ENCODE measurements at regions not wholly inside any gene's neighbourhood (a gene's known extent, or its start where the extent isn't known, plus 50 kb on each side); places are given as distances from the start of the nearest gene placed in this dataset.

DNA sequence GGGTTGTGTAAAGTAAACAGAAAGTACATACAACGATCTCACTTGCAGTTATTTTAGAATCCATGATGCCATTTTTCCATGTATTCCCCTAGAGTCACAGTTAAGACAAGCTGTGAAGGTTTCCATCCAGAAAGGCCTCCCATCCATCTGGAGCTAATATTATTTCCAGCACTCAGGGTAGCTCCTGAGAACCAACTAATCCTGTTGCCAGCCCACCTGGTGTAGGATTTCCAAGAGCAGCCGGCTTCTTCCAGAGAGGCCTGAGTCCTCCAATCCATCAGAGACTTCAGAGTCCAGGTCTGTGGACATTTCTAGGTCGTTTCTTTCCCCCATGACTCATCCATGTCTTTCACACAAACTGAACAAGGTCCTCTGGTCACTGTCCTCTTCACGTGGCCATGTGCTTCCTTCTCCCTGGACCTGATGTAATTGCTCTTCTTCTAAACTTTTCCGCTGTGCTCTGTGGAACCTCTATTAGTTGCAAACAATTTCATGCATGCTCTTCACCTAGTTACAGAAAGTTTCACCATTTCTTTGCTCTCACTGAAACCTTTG lies 270.3 kb upstream of the TMTC4 start:
- TF ChIP-seq, protein P1, sequence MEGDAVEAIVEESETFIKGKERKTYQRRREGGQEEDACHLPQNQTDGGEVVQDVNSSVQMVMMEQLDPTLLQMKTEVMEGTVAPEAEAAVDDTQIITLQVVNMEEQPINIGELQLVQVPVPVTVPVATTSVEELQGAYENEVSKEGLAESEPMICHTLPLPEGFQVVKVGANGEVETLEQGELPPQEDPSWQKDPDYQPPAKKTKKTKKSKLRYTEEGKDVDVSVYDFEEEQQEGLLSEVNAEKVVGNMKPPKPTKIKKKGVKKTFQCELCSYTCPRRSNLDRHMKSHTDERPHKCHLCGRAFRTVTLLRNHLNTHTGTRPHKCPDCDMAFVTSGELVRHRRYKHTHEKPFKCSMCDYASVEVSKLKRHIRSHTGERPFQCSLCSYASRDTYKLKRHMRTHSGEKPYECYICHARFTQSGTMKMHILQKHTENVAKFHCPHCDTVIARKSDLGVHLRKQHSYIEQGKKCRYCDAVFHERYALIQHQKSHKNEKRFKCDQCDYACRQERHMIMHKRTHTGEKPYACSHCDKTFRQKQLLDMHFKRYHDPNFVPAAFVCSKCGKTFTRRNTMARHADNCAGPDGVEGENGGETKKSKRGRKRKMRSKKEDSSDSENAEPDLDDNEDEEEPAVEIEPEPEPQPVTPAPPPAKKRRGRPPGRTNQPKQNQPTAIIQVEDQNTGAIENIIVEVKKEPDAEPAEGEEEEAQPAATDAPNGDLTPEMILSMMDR (optimal IDR thresholded peaks at IDR 0.05 in 1 of 3, IDR thresholded peaks at IDR 0.05 in 1 of 3, conservative IDR thresholded peaks at IDR 0.05 in 1 of 3; ENCODE audit: extremely low read depth in 1 of 3, insufficient read depth in 2 of 3, low read length in 3 of 3) = no peak
- TF ChIP-seq EZH2 (IDR thresholded peaks at IDR 0.05; ENCODE audit: low read length) = no peak
